Medulla oblongata (tissue), 1 donor: ENCODE measurements at regions not wholly inside any gene's neighbourhood (a gene's known extent, or its start where the extent isn't known, plus 50 kb on each side); places are given as distances from the start of the nearest gene placed in this dataset.

Experiments
- DNase-seq: peaks from one replicate; pipeline ENCODE4 v3.0.0-alpha.2; 2015; ENCODE audit errors: extremely low spot score

- no peak for DNase-seq
These were observed 94.6 kb upstream of the AKT3 start for GRCh38 chr1:243944429-243945160.

- DNase-seq = no peak
These were observed 93.8 kb upstream of the AKT3 start for GRCh38 chr1:243943671-243944428.

- DNase-seq = no peak
These were observed 92.4 kb upstream of the AKT3 start for GRCh38 chr1:243942196-243943150.

GRCh38 chr1:243940451-243940850 is 90.4 kb upstream of the AKT3 start:
- DNase-seq = no peak

- no peak for DNase-seq
These were observed 89.3 kb upstream of the AKT3 start for GRCh38 chr1:243939167-243939848.

- DNase-seq = no peak
These were observed 88.2 kb upstream of the AKT3 start for GRCh38 chr1:243938208-243938607.

GRCh38 chr1:243933495-243933894 is 83.5 kb upstream of the AKT3 start:
- DNase-seq = no peak

GRCh38 chr1:243931957-243932356 is 81.9 kb upstream of the AKT3 start:
- no peak for DNase-seq

- DNase-seq = peak; percentile 35
These were observed 81.0 kb upstream of the AKT3 start for GRCh38 chr1:243930822-243931671.

- DNase-seq = no peak
These were observed 77.3 kb upstream of the AKT3 start for GRCh38 chr1:243927381-243927780.

- no peak for DNase-seq
These were observed 76.8 kb upstream of the AKT3 start for GRCh38 chr1:243926803-243927245.

- no peak for DNase-seq
These were observed 76.3 kb upstream of the AKT3 start for GRCh38 chr1:243926299-243926698.

GRCh38 chr1:243924588-243925349 is 74.7 kb upstream of the AKT3 start:
- DNase-seq = no peak

- no peak for DNase-seq
These were observed 74.1 kb upstream of the AKT3 start for GRCh38 chr1:243924188-243924587.

GRCh38 chr1:243923292-243924171 is 73.5 kb upstream of the AKT3 start:
- no peak for DNase-seq

GRCh38 chr1:243921111-243921510 is 71.1 kb upstream of the AKT3 start:
- DNase-seq = no peak

- DNase-seq = peak; percentile 33
These were observed 68.0 kb upstream of the AKT3 start for GRCh38 chr1:243917863-243918565.
